ENCODE measurements at regions not wholly inside any gene's neighbourhood (a gene's known extent, or its start where the extent isn't known, plus 50 kb on each side); places are given as distances from the start of the nearest gene placed in this dataset.

DNA sequence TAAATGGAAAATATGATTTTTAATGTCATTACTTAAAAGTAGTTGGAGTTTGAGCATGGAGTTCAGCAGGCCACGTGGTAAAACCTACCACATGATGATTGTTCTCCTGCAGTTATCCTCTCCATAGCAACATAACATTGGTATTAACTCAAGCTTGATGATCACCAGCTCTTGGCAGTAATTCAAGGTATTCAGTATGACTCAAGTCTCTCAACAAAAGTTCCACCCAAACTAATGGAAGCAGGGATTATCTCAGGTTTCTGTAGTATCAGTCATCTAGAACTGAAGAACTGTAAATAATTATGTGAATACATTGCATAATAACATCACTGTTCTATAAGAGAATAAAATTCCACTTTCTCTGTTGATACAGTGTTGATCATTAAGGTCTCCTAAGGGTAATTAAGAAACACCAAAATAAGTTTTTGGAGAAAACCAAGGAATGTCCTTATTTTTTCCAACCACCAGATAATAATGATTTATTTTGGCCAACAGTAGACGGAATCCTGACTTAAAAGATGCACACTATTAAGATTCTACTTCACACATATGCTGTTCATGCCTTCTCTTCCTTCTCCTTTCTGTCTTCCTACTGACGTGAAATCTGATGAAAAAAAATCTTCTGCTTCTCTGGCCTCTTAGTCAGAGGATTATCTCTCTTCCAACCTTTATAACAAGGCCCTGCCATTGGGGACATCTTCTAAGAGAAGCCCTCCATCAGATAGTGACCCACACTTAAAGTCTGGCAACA is 1092.3 kb downstream of the EFNB2 start:
- Mint-ChIP-seq H3K27me3 (no peaks in the 10 kb centered on the region), H3K9me3 (peaks cover 0 to 7% (median 0%) of the 10 kb centered on the region in 7 donors), H3K4me3 (peak overlapping the region in 1 of 4 donors; percentile 38), H3K36me3 (no peaks in the 10 kb centered on the region), H3K4me1 (peaks cover 0 to 7% (median 0%) of the 10 kb centered on the region in 4 donors), H3K27ac (no peak overlapping the region)
- Histone ChIP-seq H3K27me3 (ENCODE audit: control insufficient read depth, insufficient read depth, low read length) (no peaks in the 10 kb centered on the region), H3K4me1 (ENCODE audit: control insufficient read depth, insufficient read depth, low read length, poor library complexity, severe bottlenecking) (no peaks in the 10 kb centered on the region), H3K27ac (ENCODE audit: insufficient read depth, low read length, poor library complexity, severe bottlenecking) (no peak overlapping the region), H3K36me3 (ENCODE audit: control insufficient read depth, insufficient read depth, low read length) (no peaks in the 10 kb centered on the region), H3K4me3 (ENCODE audit: low read depth, low read length) (no peak overlapping the region), H3K9me3 (ENCODE audit: control insufficient read depth in 2 of 2, low read length in 2 of 2) (no peaks in the 10 kb centered on the region)
- ATAC-seq (ENCODE audit: low read depth in 2 of 2) (no peak), DNase-seq (no peak)

DNA sequence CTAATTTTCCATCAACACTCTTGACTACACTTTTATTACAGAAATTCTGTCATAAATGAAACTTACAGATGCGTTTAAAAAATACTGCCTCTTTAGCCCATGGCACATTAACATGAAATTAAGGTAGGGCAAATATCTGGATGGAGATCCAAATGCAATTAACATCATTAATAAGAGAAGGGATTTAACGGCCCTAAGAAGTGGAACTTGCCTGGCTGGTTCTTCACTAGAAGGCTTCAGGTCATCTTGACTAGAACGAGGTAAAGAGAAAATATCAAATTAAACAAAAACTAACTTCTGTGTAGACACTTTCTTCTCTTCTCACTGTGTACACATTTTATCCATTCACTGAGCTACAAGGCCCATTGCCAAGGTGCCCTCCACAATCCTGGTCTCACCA is 1093.4 kb downstream of the EFNB2 start:
- Mint-ChIP-seq H3K9me3 (peaks cover 0 to 7% (median 0%) of the 10 kb centered on the region in 7 donors), H3K4me1 (peaks cover 0 to 7% (median 0%) of the 10 kb centered on the region in 4 donors), H3K27ac (no peak overlapping the region), H3K4me3 (no peak overlapping the region), H3K36me3 (no peaks in the 10 kb centered on the region), H3K27me3 (no peaks in the 10 kb centered on the region)
- H3K27ac ChIP-seq (ENCODE audit: insufficient read depth, low read length, poor library complexity, severe bottlenecking) = no peak overlapping the region
- no peak overlapping the region for H3K4me3 ChIP-seq (ENCODE audit: low read depth, low read length)
- DNase-seq (no peak), ATAC-seq (ENCODE audit: low read depth in 2 of 2) (no peak)
- H3K27me3 ChIP-seq (ENCODE audit: control insufficient read depth, insufficient read depth, low read length) = no peaks in the 10 kb centered on the region
- H3K4me1 ChIP-seq (ENCODE audit: control insufficient read depth, insufficient read depth, low read length, poor library complexity, severe bottlenecking) = no peaks in the 10 kb centered on the region
- no peaks in the 10 kb centered on the region for H3K36me3 ChIP-seq (ENCODE audit: control insufficient read depth, insufficient read depth, low read length)
- H3K9me3 ChIP-seq (ENCODE audit: control insufficient read depth in 2 of 2, low read length in 2 of 2) = no peaks in the 10 kb centered on the region

DNA sequence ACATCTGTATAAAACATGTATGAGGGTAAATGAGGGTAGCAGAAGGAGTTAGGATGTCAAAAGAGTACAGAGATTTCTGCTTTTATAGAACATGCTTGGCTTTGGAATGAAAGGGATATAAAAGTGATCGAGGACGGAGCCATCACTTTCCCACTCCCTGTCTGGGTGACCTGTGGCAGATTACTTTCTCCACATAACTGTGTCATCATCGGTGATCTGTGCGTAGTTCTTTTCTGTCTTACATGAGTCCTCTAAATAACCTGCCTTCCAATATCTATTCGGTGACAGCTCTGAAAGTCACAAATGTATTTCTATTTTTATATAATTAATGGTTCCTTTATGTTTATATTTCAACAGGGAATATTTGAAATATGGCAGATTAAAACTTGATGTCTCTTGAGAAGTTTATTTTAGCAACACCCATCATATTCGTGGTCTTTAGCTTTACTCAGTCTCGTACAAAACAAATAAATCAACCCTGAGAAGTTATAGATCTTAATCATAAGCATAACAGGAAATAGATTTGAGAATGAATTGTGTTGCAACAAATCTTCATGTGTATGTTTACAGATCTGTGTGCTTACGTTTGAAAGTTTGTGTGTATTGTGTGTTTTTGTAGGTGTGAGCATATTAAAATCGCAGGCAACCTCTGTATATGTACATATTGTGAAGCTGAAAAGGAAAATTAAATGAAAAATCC is 1094.3 kb downstream of the EFNB2 start:
- Histone ChIP-seq H3K4me1 (ENCODE audit: control insufficient read depth, insufficient read depth, low read length, poor library complexity, severe bottlenecking) (no peaks in the 10 kb centered on the region), H3K9me3 (ENCODE audit: control insufficient read depth in 2 of 2, low read length in 2 of 2) (no peaks in the 10 kb centered on the region), H3K36me3 (ENCODE audit: control insufficient read depth, insufficient read depth, low read length) (no peaks in the 10 kb centered on the region), H3K4me3 (ENCODE audit: low read depth, low read length) (no peak overlapping the region), H3K27ac (ENCODE audit: insufficient read depth, low read length, poor library complexity, severe bottlenecking) (no peak overlapping the region), H3K27me3 (ENCODE audit: control insufficient read depth, insufficient read depth, low read length) (no peaks in the 10 kb centered on the region)
- DNase-seq (no peak), ATAC-seq (ENCODE audit: low read depth in 2 of 2) (no peak)
- H3K9me3 Mint-ChIP-seq = peaks cover 0 to 7% (median 0%) of the 10 kb centered on the region in 7 donors
- no peak overlapping the region for H3K4me3 Mint-ChIP-seq
- H3K4me1 Mint-ChIP-seq = peaks cover 0 to 7% (median 0%) of the 10 kb centered on the region in 4 donors
- H3K27ac Mint-ChIP-seq = no peak overlapping the region
- no peaks in the 10 kb centered on the region for H3K36me3 Mint-ChIP-seq
- no peaks in the 10 kb centered on the region for H3K27me3 Mint-ChIP-seq

DNA sequence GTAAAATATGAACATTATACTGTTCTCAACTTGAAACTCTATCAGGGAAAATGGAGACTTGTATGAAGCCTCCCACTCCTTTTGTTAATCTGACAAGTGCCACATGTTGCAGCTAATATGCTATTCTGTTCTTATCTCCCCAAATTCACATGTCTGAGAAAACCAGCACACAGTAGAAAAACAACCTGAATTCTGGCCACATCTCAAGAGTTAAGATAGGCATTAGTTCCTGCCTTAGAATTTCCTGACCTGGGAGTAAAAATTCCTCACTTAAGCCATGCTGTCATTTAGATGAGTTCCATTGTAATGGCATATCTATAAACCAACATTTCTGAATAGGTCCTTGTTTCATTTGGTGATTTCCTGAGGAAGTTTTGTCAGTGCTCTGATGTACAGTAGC is 1098.5 kb downstream of the EFNB2 start:
- Histone ChIP-seq H3K36me3 (ENCODE audit: control insufficient read depth, insufficient read depth, low read length) (no peaks in the 10 kb centered on the region), H3K9me3 (ENCODE audit: control insufficient read depth in 2 of 2, low read length in 2 of 2) (no peaks in the 10 kb centered on the region), H3K27me3 (ENCODE audit: control insufficient read depth, insufficient read depth, low read length) (no peaks in the 10 kb centered on the region), H3K4me3 (ENCODE audit: low read depth, low read length) (no peak overlapping the region), H3K4me1 (ENCODE audit: control insufficient read depth, insufficient read depth, low read length, poor library complexity, severe bottlenecking) (no peaks in the 10 kb centered on the region), H3K27ac (ENCODE audit: insufficient read depth, low read length, poor library complexity, severe bottlenecking) (no peak overlapping the region)
- H3K27ac Mint-ChIP-seq = no peak overlapping the region
- peaks cover 0 to 5% (median 0%) of the 10 kb centered on the region in 7 donors for H3K9me3 Mint-ChIP-seq
- ATAC-seq (ENCODE audit: low read depth in 2 of 2) (no peak), DNase-seq (no peak)
- H3K4me1 Mint-ChIP-seq = no peaks in the 10 kb centered on the region
- no peaks in the 10 kb centered on the region for H3K27me3 Mint-ChIP-seq
- no peak overlapping the region for H3K4me3 Mint-ChIP-seq
- H3K36me3 Mint-ChIP-seq = no peaks in the 10 kb centered on the region

DNA sequence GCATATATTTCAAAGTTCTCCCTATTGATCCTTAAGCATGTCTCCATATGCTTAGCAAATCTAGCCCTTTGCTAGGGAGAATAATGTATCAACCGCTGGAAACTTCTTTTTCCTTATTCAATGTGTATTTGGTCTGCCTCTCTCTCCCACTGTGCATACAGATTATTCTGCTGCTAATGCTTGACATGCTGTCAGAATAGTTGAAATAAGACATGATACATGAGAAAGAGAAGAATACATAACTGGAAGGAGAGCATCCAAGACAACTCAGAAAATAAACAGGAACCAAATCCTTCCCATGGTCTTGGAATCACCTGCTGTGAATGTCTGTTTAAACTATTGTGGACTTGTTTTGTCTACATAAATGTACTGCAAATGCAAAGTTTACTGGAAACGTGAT is 1103.0 kb downstream of the EFNB2 start:
- Mint-ChIP-seq H3K36me3 (no peaks in the 10 kb centered on the region), H3K27ac (no peak overlapping the region), H3K27me3 (no peaks in the 10 kb centered on the region), H3K9me3 (peaks cover 0 to 4% (median 2%) of the 10 kb centered on the region in 7 donors), H3K4me3 (no peak overlapping the region), H3K4me1 (no peaks in the 10 kb centered on the region)
- H3K27ac ChIP-seq (ENCODE audit: insufficient read depth, low read length, poor library complexity, severe bottlenecking) = no peak overlapping the region
- no peaks in the 10 kb centered on the region for H3K27me3 ChIP-seq (ENCODE audit: control insufficient read depth, insufficient read depth, low read length)
- H3K4me3 ChIP-seq (ENCODE audit: low read depth, low read length) = no peak overlapping the region
- DNase-seq (no peak), ATAC-seq (ENCODE audit: low read depth in 2 of 2) (no peak)
- no peaks in the 10 kb centered on the region for H3K4me1 ChIP-seq (ENCODE audit: control insufficient read depth, insufficient read depth, low read length, poor library complexity, severe bottlenecking)
- H3K36me3 ChIP-seq (ENCODE audit: control insufficient read depth, insufficient read depth, low read length) = no peaks in the 10 kb centered on the region
- no peaks in the 10 kb centered on the region for H3K9me3 ChIP-seq (ENCODE audit: control insufficient read depth in 2 of 2, low read length in 2 of 2)

DNA sequence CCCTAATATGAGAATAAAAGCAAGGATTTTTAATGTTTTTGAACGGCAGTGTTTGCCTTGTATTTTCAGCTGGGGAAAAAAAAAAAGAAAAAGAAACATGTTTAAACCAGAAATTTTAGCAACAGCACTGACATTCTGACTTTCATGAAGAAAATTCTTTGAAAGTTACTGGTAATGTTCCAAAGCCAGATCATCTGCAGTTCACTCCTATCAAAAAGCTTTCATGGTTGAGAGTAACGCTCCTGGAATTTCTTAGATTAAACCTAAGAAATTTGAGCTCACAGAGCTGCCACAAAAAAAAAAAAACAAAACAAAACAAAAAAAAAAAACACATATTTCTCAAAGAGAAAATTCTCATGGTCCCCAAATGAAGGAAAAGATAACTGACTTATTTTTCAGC is 1106.7 kb downstream of the EFNB2 start:
- DNase-seq (no peak), ATAC-seq (ENCODE audit: low read depth in 2 of 2) (no peak)
- Histone ChIP-seq H3K9me3 (ENCODE audit: control insufficient read depth in 2 of 2, low read length in 2 of 2) (no peaks in the 10 kb centered on the region), H3K27ac (ENCODE audit: insufficient read depth, low read length, poor library complexity, severe bottlenecking) (no peak overlapping the region), H3K4me3 (ENCODE audit: low read depth, low read length) (no peak overlapping the region), H3K4me1 (ENCODE audit: control insufficient read depth, insufficient read depth, low read length, poor library complexity, severe bottlenecking) (no peaks in the 10 kb centered on the region), H3K27me3 (ENCODE audit: control insufficient read depth, insufficient read depth, low read length) (no peaks in the 10 kb centered on the region), H3K36me3 (ENCODE audit: control insufficient read depth, insufficient read depth, low read length) (no peaks in the 10 kb centered on the region)
- Mint-ChIP-seq H3K4me3 (no peak overlapping the region), H3K36me3 (no peaks in the 10 kb centered on the region), H3K4me1 (no peaks in the 10 kb centered on the region), H3K9me3 (peaks cover 0 to 4% (median 0%) of the 10 kb centered on the region in 7 donors), H3K27me3 (no peaks in the 10 kb centered on the region), H3K27ac (no peak overlapping the region)

DNA sequence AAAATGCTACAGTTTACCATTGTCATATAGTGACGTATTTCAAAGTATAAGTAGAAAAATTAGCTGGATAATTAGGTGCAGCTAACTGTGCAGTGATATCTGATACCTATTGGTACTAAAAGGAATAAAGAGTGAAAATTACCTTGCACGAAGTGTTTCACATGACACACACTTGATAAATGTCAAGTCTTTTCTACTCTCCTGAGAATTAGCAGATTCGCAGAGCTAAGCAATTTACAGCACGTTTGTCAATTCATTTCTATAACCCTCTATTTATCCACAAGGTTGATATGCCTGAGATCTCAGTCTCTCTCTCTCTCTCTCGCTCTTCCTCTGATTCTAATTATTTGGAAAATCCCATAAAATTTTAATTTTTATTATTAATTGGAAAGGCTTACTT is 1109.0 kb downstream of the EFNB2 start:
- no peak overlapping the region for H3K27ac Mint-ChIP-seq
- no peak for DNase-seq
- no peak overlapping the region for H3K4me3 Mint-ChIP-seq
- no peaks in the 10 kb centered on the region for H3K27me3 ChIP-seq (ENCODE audit: control insufficient read depth, insufficient read depth, low read length)
- no peaks in the 10 kb centered on the region for H3K4me1 Mint-ChIP-seq
- ATAC-seq (ENCODE audit: low read depth in 2 of 2) = no peak
- H3K4me1 ChIP-seq (ENCODE audit: control insufficient read depth, insufficient read depth, low read length, poor library complexity, severe bottlenecking) = no peaks in the 10 kb centered on the region
- no peaks in the 10 kb centered on the region for H3K36me3 Mint-ChIP-seq
- no peaks in the 10 kb centered on the region for H3K27me3 Mint-ChIP-seq
- no peaks in the 10 kb centered on the region for H3K36me3 ChIP-seq (ENCODE audit: control insufficient read depth, insufficient read depth, low read length)
- H3K9me3 ChIP-seq (ENCODE audit: control insufficient read depth in 2 of 2, low read length in 2 of 2) = no peaks in the 10 kb centered on the region
- H3K27ac ChIP-seq (ENCODE audit: insufficient read depth, low read length, poor library complexity, severe bottlenecking) = no peak overlapping the region
- peaks cover 0 to 8% (median 2%) of the 10 kb centered on the region in 7 donors for H3K9me3 Mint-ChIP-seq
- no peak overlapping the region for H3K4me3 ChIP-seq (ENCODE audit: low read depth, low read length)

DNA sequence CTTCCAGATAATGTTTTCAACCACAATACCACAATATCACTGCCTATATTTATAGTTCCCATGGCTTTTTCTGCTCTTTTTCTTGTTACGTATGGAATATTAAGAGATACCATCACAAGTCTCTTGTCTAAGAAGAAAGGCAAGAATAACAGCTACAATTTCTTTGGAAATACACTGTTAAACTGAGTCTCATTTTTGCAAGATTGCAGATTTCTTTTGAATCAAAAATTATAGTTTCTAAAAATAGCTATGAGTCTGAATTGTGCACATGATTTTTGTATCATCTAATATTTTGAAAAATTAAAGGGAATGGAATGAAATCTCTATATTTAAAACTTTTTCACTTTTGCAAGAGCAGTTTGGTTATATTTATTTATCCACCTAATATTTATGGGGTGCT is 1120.8 kb downstream of the EFNB2 start:
- Histone ChIP-seq H3K4me3 (ENCODE audit: low read depth, low read length) (no peak overlapping the region), H3K9me3 (ENCODE audit: control insufficient read depth in 2 of 2, low read length in 2 of 2) (no peaks in the 10 kb centered on the region), H3K4me1 (ENCODE audit: control insufficient read depth, insufficient read depth, low read length, poor library complexity, severe bottlenecking) (no peaks in the 10 kb centered on the region), H3K27me3 (ENCODE audit: control insufficient read depth, insufficient read depth, low read length) (no peaks in the 10 kb centered on the region), H3K27ac (ENCODE audit: insufficient read depth, low read length, poor library complexity, severe bottlenecking) (no peak overlapping the region), H3K36me3 (ENCODE audit: control insufficient read depth, insufficient read depth, low read length) (no peaks in the 10 kb centered on the region)
- no peak for ATAC-seq (ENCODE audit: low read depth in 2 of 2)
- Mint-ChIP-seq H3K36me3 (no peaks in the 10 kb centered on the region), H3K4me3 (no peak overlapping the region), H3K9me3 (peaks cover 0 to 8% (median 2%) of the 10 kb centered on the region in 7 donors), H3K27me3 (no peaks in the 10 kb centered on the region), H3K4me1 (no peaks in the 10 kb centered on the region), H3K27ac (no peak overlapping the region)
- DNase-seq = no peak

All from CD4-positive, CD25-positive, alpha-beta regulatory T cell (primary cell).